GM12891 (cell line): ENCODE measurements at regions not wholly inside any gene's neighbourhood (a gene's known extent, or its start where the extent isn't known, plus 50 kb on each side); places are given as distances from the start of the nearest gene placed in this dataset.

Source experiments
- DNase-seq: peaks from one replicate; pipeline ENCODE4 v3.0.0; 2011; ENCODE audit warnings: low spot score; ENCODE audit not compliant: insufficient read length
- FAIRE-seq: peaks from 2 replicates; lab custom pipeline; 2011; peaks lifted over from hg19 to GRCh38; lab: Jason Lieb, UNC
- PAX5 ChIP-seq: IDR thresholded peaks from 2 replicates; pipeline ENCODE4 v1.6.1; 2011; ENCODE audit warnings: low read length, moderate library complexity, mild to moderate bottlenecking; ENCODE audit not compliant: insufficient read depth, severe bottlenecking
- POLR2A ChIP-seq: IDR thresholded peaks from 2 replicates; pipeline ENCODE4 v1.6.1; 2011; ENCODE audit warnings: low read depth, low read length, control low read depth
- POLR2AphosphoS5 ChIP-seq: IDR thresholded peaks from 2 replicates; pipeline ENCODE4 v1.6.1; 2011; ENCODE audit warnings: low read depth, low read length, control low read depth
- POU2F2 ChIP-seq: IDR thresholded peaks from 2 replicates; pipeline ENCODE4 v1.6.1; 2011; ENCODE audit warnings: low read depth, mild to moderate bottlenecking, control low read depth, low read length, moderate library complexity
- SPI1 ChIP-seq: IDR thresholded peaks from 2 replicates; pipeline ENCODE4 v1.6.1; 2011; ENCODE audit warnings: low read depth, low read length, control low read depth
- TAF1 ChIP-seq: IDR thresholded peaks from 2 replicates; pipeline ENCODE4 v1.6.1; 2011; ENCODE audit warnings: low read depth, low read length, control low read depth

GRCh38 chr9:107405511-107405910, 84.1 kb downstream of the KLF4 start:
- DNase-seq = no peak
- no peak for FAIRE-seq
- TF ChIP-seq POU2F2 (no peak), TAF1 (no peak), POLR2AphosphoS5 (no peak), SPI1 (no peak)

GRCh38 chr9:107404736-107405135, 84.8 kb downstream of the KLF4 start:
- FAIRE-seq (no peak), DNase-seq (no peak)
- no peak for TF ChIP-seq POLR2A
- TF ChIP-seq TAF1 = no peak
- no peak for TF ChIP-seq SPI1
- TF ChIP-seq POU2F2 = no peak
- TF ChIP-seq POLR2AphosphoS5 = no peak

GRCh38 chr9:107404161-107404560, 85.4 kb downstream of the KLF4 start:
- FAIRE-seq (no peak), DNase-seq (no peak)
- TF ChIP-seq PAX5 (no peak), POLR2A (no peak), POLR2AphosphoS5 (no peak), TAF1 (no peak), POU2F2 (no peak), SPI1 (no peak)

GRCh38 chr9:107397076-107398044, 92.2 kb downstream of the KLF4 start:
- TF ChIP-seq POLR2A (no peak), POU2F2 (no peak), SPI1 (no peak), TAF1 (no peak), POLR2AphosphoS5 (no peak), PAX5 (no peak)
- DNase-seq = no peak
- FAIRE-seq = no peak

- FAIRE-seq = no peak
- no peak for TF ChIP-seq POU2F2
- no peak for TF ChIP-seq POLR2A
- TF ChIP-seq PAX5 = no peak
- TF ChIP-seq SPI1 = no peak
- no peak for TF ChIP-seq TAF1
- no peak for TF ChIP-seq POLR2AphosphoS5
- DNase-seq = no peak
These were observed 95.3 kb downstream of the KLF4 start for GRCh38 chr9:107394264-107394663.

- FAIRE-seq = no peak
- TF ChIP-seq POU2F2 = no peak
- TF ChIP-seq TAF1 = no peak
- TF ChIP-seq POLR2AphosphoS5 = no peak
- TF ChIP-seq SPI1 = no peak
- no peak for TF ChIP-seq PAX5
- no peak for TF ChIP-seq POLR2A
- DNase-seq = no peak
These were observed 98.8 kb downstream of the KLF4 start for GRCh38 chr9:107390778-107391177.

- no peak for TF ChIP-seq POLR2AphosphoS5
- TF ChIP-seq TAF1 = no peak
- TF ChIP-seq POLR2A = no peak
- no peak for TF ChIP-seq SPI1
- no peak for TF ChIP-seq POU2F2
- no peak for TF ChIP-seq PAX5
- DNase-seq (no peak), FAIRE-seq (no peak)
These were observed 99.3 kb downstream of the KLF4 start for GRCh38 chr9:107390279-107390678.

GRCh38 chr9:107389617-107390071, 99.9 kb downstream of the KLF4 start:
- DNase-seq = no peak
- FAIRE-seq = no peak
- TF ChIP-seq POU2F2 = no peak
- no peak for TF ChIP-seq POLR2A
- no peak for TF ChIP-seq PAX5
- no peak for TF ChIP-seq TAF1
- TF ChIP-seq SPI1 = no peak
- no peak for TF ChIP-seq POLR2AphosphoS5

- FAIRE-seq (no peak), DNase-seq (no peak)
- TF ChIP-seq PAX5 = no peak
- TF ChIP-seq POLR2A = no peak
These were observed 100.7 kb downstream of the KLF4 start for GRCh38 chr9:107388890-107389289.
